ENCODE measurements at regions not wholly inside any gene's neighbourhood (a gene's known extent, or its start where the extent isn't known, plus 50 kb on each side); places are given as distances from the start of the nearest gene placed in this dataset.

- H3K9me3 ChIP-seq (ENCODE audit: control insufficient read depth in 4 of 4, low read length in 3 of 4): peaks cover 0 to 2% (median under 1%) of the 10 kb centered on the region in 4 donors
- no peak for DNase-seq (ENCODE audit: low spot score)
- H3K9ac ChIP-seq (ENCODE audit: low read depth in 1 of 2, low read length in 2 of 2): no peak overlapping the region
- peaks cover 0 to 5% (median 0%) of the 10 kb centered on the region in 4 donors for H3K27me3 ChIP-seq (ENCODE audit: control insufficient read depth in 4 of 4, insufficient read depth in 4 of 4, low read length in 3 of 4)
- no peaks in the 10 kb centered on the region for H3K4me1 ChIP-seq (ENCODE audit: control insufficient read depth in 4 of 4, insufficient read depth in 4 of 4, low read length in 3 of 4)
- TF ChIP-seq GABPA (IDR thresholded peaks at IDR 0.05 in 1 of 2, conservative IDR thresholded peaks at IDR 0.05 in 1 of 2) (no peak), HNF4G (IDR thresholded peaks at IDR 0.05) (no peak), TAF1 (conservative IDR thresholded peaks at IDR 0.05) (no peak), REST (IDR thresholded peaks at IDR 0.05) (no peak), ATF3 (IDR thresholded peaks at IDR 0.05) (no peak), EGR1 (IDR thresholded peaks at IDR 0.05; ENCODE audit: low read depth in 2 of 2) (no peak), CTCF (IDR thresholded peaks at IDR 0.05; ENCODE audit: low read depth, low read length, missing input control) (no peak), ZBTB33 (IDR thresholded peaks at IDR 0.05) (no peak), NR2F2 (IDR thresholded peaks at IDR 0.05) (no peak), SP1 (IDR thresholded peaks at IDR 0.05) (no peak), MAX (IDR thresholded peaks at IDR 0.05) (no peak)
- WGBS: 72% methylated on average over 7 of the region's 7 CpGs
- no peaks in the 10 kb centered on the region for H3K36me3 ChIP-seq (ENCODE audit: control insufficient read depth in 4 of 4, insufficient read depth in 3 of 4, low read depth in 1 of 4, low read length in 3 of 4)
- H3K27ac ChIP-seq (ENCODE audit: low read depth in 1 of 2, low read length in 2 of 2): no peak overlapping the region
- no peak overlapping the region for H3K4me3 ChIP-seq (ENCODE audit: low read depth in 1 of 3, low read length in 3 of 3)
These were observed 54.8 kb upstream of the ZNF536 start for GRCh38 chr19:30317403-30317802.

GRCh38 chr19:30318261-30318660 is 53.9 kb upstream of the ZNF536 start:
- H3K27ac ChIP-seq (ENCODE audit: low read depth in 1 of 2, low read length in 2 of 2): no peak overlapping the region
- 90% methylated on average over 5 of the region's 5 CpGs for WGBS
- no peaks in the 10 kb centered on the region for H3K4me1 ChIP-seq (ENCODE audit: control insufficient read depth in 4 of 4, insufficient read depth in 4 of 4, low read length in 3 of 4)

More at GRCh38 chr19:30318261-30318660, 53.9 kb upstream of the ZNF536 start:
- peaks cover 0 to 5% (median 0%) of the 10 kb centered on the region in 4 donors for H3K27me3 ChIP-seq (ENCODE audit: control insufficient read depth in 4 of 4, insufficient read depth in 4 of 4, low read length in 3 of 4)
- TF ChIP-seq GABPA (IDR thresholded peaks at IDR 0.05 in 1 of 2, conservative IDR thresholded peaks at IDR 0.05 in 1 of 2): no peak
- TF ChIP-seq TAF1 (conservative IDR thresholded peaks at IDR 0.05): no peak
- no peak overlapping the region for H3K4me3 ChIP-seq (ENCODE audit: low read depth in 1 of 3, low read length in 3 of 3)
- no peak overlapping the region for H3K9ac ChIP-seq (ENCODE audit: low read depth in 1 of 2, low read length in 2 of 2)
- peaks cover 0 to 2% (median under 1%) of the 10 kb centered on the region in 4 donors for H3K9me3 ChIP-seq (ENCODE audit: control insufficient read depth in 4 of 4, low read length in 3 of 4)
- DNase-seq (ENCODE audit: low spot score): no peak
- H3K36me3 ChIP-seq (ENCODE audit: control insufficient read depth in 4 of 4, insufficient read depth in 3 of 4, low read depth in 1 of 4, low read length in 3 of 4): no peaks in the 10 kb centered on the region

All from liver (tissue), 8 donors.